HepG2 (cell line): ENCODE measurements at regions not wholly inside any gene's neighbourhood (a gene's known extent, or its start where the extent isn't known, plus 50 kb on each side); places are given as distances from the start of the nearest gene placed in this dataset.

Experiments used
- ATAC-seq: fragments of 200-7000 bp; cut with Tn5 transposase; 3 replicates; pipeline ENCODE4 v1.9.1; 2020; ENCODE audit warnings: mild to moderate bottlenecking, moderate library complexity
- BruUV-seq: library from RNA; stranded (reverse); fragments of 400-500 nt; replicated peaks from 2 replicates; lab custom pipeline; 2021; lab: Mats Ljungman, UMichigan
- CTCF ChIA-PET: fragments of 300-600 bp; formaldehyde crosslinking; extraction: SDS; loops from one replicate; lab custom pipeline; 2021; ENCODE audit warnings: low total read pairs, inconsistent platforms, low intra/inter-chr PET ratio; lab: Yijun Ruan, JAX
- POLR2A ChIA-PET: fragments of 350-600 bp; sonication (Branson Sonifier 250); formaldehyde crosslinking; loops from one replicate; lab custom pipeline; 2020; ENCODE audit warnings: antibody characterized with exemption, inconsistent platforms; lab: Yijun Ruan, JAX
- DNase-seq: peaks from one replicate; pipeline ENCODE4 v3.0.0-alpha.2; 2015; ENCODE audit warnings: low spot score
- FAIRE-seq: peaks from 3 replicates; lab custom pipeline; 2011; peaks lifted over from hg19 to GRCh38; lab: Jason Lieb, UNC
- H2AFZ ChIP-seq: one replicate; pipeline ENCODE4 v1.6.1; 2011; ENCODE audit warnings: low read length, inconsistent platforms
- H3K27ac ChIP-seq: fragments of 300-600 bp; 3 replicates; pipeline ENCODE4 v1.8.0; 2011; ENCODE audit warnings: mixed run types, mild to moderate bottlenecking, mixed read lengths, low read length, inconsistent platforms; ENCODE audit not compliant: insufficient read depth; ENCODE audit errors: extremely low read length
- H3K27me3 ChIP-seq, 2 experiments: fragments of 200-600 bp in 1 of 2; 2 replicates in 1 of 2; 3 replicates in 1 of 2; pipeline versions ENCODE4 v1.6.0 to v1.8.0; 2011; ENCODE audit warnings: low read length in 2 of 2, mild to moderate bottlenecking in 2 of 2, moderate library complexity in 2 of 2, inconsistent platforms in 1 of 2; ENCODE audit not compliant: insufficient read depth in 2 of 2, control insufficient read depth in 1 of 2
- H3K36me3 ChIP-seq, 2 experiments: fragments of 200-600 bp in 1 of 2; replicated peaks in 1 of 2; 2 replicates in 1 of 2; 3 replicates in 1 of 2; pipeline versions ENCODE4 v1.5.1 to v1.8.0; 2011; ENCODE audit warnings: low read length in 2 of 2, inconsistent platforms in 1 of 2; ENCODE audit not compliant: insufficient read depth in 2 of 2, control insufficient read depth in 1 of 2
- H3K4me1 ChIP-seq: 2 replicates; pipeline ENCODE4 v1.5.1; 2012; ENCODE audit warnings: low read length, inconsistent platforms; ENCODE audit not compliant: insufficient read depth
- H3K4me2 ChIP-seq: 2 replicates; pipeline ENCODE4 v1.6.0; 2011; ENCODE audit warnings: low read depth, low read length, inconsistent platforms
- H3K4me3 ChIP-seq, 3 experiments: fragments of 200-600 bp in 1 of 3; sonication (generic), shearing (Covaris generic) in 1 of 3; replicated peaks in 1 of 3; 2 replicates each; pipeline ENCODE4 v1.5.1; 2011 to 2016; ENCODE audit warnings: low read length in 3 of 3, inconsistent platforms in 2 of 3, low read depth in 2 of 3, mild to moderate bottlenecking in 2 of 3, control low read depth in 1 of 3, mixed read lengths in 1 of 3; ENCODE audit not compliant: insufficient read depth in 1 of 3
- H3K79me2 ChIP-seq: one replicate; pipeline ENCODE4 v1.6.1; 2011; ENCODE audit warnings: low read length, inconsistent platforms; ENCODE audit not compliant: insufficient read depth
- H3K9ac ChIP-seq: 2 replicates; pipeline ENCODE4 v1.6.0; 2011; ENCODE audit warnings: mild to moderate bottlenecking, low read depth, low read length, inconsistent platforms; ENCODE audit not compliant: insufficient read depth
- H3K9me3 ChIP-seq: 2 replicates; pipeline ENCODE4 v1.5.1; 2012; ENCODE audit warnings: mild to moderate bottlenecking, low read length
- H4K20me1 ChIP-seq: 2 replicates; pipeline ENCODE4 v1.6.0; 2011; ENCODE audit warnings: inconsistent platforms, mild to moderate bottlenecking, low read length, moderate library complexity; ENCODE audit not compliant: insufficient read depth
- CTCF ChIP-seq: sonication (generic); formaldehyde crosslinking; IDR thresholded peaks from 2 replicates; pipeline ENCODE4 v1.5.0; 2020; ENCODE audit warnings: mild to moderate bottlenecking, missing genetic modification reagents, moderate library complexity
- GATAD2A ChIP-seq: IDR thresholded peaks from 2 replicates; pipeline ENCODE4 v1.6.1; 2016
- KLF9 ChIP-seq: IDR thresholded peaks from 2 replicates; pipeline ENCODE4 v1.6.1; 2016; ENCODE audit warnings: low read depth
- NR2F6 ChIP-seq, 2 experiments: IDR thresholded peaks; 2 replicates each; pipeline ENCODE4 v1.6.1; 2016; ENCODE audit warnings: antibody characterized with exemption in 1 of 2, mild to moderate bottlenecking in 1 of 2
- SMAD1 ChIP-seq: sonication (generic); formaldehyde crosslinking; IDR thresholded peaks from 2 replicates; pipeline ENCODE4 v1.4.0; 2020; ENCODE audit warnings: missing genetic modification reagents, low read depth, mild to moderate bottlenecking, borderline replicate concordance
- STAG1 ChIP-seq: sonication (generic); formaldehyde crosslinking; IDR thresholded peaks from 2 replicates; pipeline ENCODE4 v1.4.0; 2020; ENCODE audit warnings: missing genetic modification reagents
- ZFP91 ChIP-seq: sonication (generic); formaldehyde crosslinking; IDR thresholded peaks from 2 replicates; pipeline ENCODE4 v1.9.0; 2022; ENCODE audit warnings: missing genetic modification reagents, mild to moderate bottlenecking, borderline replicate concordance
- ZSCAN25 ChIP-seq: sonication (generic); formaldehyde crosslinking; IDR thresholded peaks from 2 replicates; pipeline ENCODE4 v1.8.0; 2022; ENCODE audit warnings: mild to moderate bottlenecking, missing genetic modification reagents
- WGBS: methylation state at CpG from one replicate; pipeline ENCODE4 v1.1.6; 2017; ENCODE audit warnings: low lambda C conversion rate; 5-methylcytosine and 5-hydroxymethylcytosine counted together
- in situ Hi-C: cut with HindIII; loops from 2 replicates; pipeline ENCODE4 v1.10.0; 2017; ENCODE audit warnings: low pct_unique_long_range_greater_than_20kb; ENCODE audit not compliant: extremely low pct_ligation_motif_present
- intact Hi-C: fragments of 100-400 bp; cut with micrococcal nuclease; formaldehyde crosslinking; loops from one replicate; pipeline ENCODE4 v1.10.0; 2022; ENCODE audit not compliant: unreplicated experiment

- no peaks in the 10 kb centered on the region for H3K4me1 ChIP-seq
- in situ Hi-C loops (no loop called here), intact Hi-C loops (no loop called here)
- POLR2A ChIA-PET, result no interaction called here
- H2AFZ ChIP-seq, result no peak overlapping the region
- DNase-seq (peak; percentile 4), FAIRE-seq (peak; percentile 66), ATAC-seq (peak; percentile 70; the same call in 2 of the 3 replicates)
- H3K36me3 ChIP-seq, result no peaks in the 10 kb centered on the region
- H3K79me2 ChIP-seq, result no peaks in the 10 kb centered on the region
- peak; percentile 67 for TF ChIP-seq STAG1 (CRISPR knock-in tag)
- TF ChIP-seq ZFP91 (CRISPR knock-in tag), result no peak
- no peak for TF ChIP-seq ZSCAN25 (CRISPR knock-in tag)
- TF ChIP-seq NR2F6 (IDR thresholded peaks at IDR 0.05), result no peak
- TF ChIP-seq NR2F6 (CRISPR knock-in tag; IDR thresholded peaks at IDR 0.05), result no peak
- no peak for TF ChIP-seq SMAD1
- no peak for TF ChIP-seq GATAD2A (CRISPR knock-in tag)
- TF ChIP-seq KLF9 (CRISPR knock-in tag), result no peak
- peak; percentile 63 for TF ChIP-seq CTCF (CRISPR knock-in tag)
- H3K9ac ChIP-seq, result no peak overlapping the region
- 0% methylated on average over 2 of the region's 8 CpGs for WGBS
- no peaks in the 10 kb centered on the region for H3K9me3 ChIP-seq
- H3K27me3 ChIP-seq, result no peaks in the 10 kb centered on the region
- BruUV-seq, result no TSS peak
- CTCF ChIA-PET, result no interaction called here
- no peak overlapping the region for H3K27ac ChIP-seq
- H3K4me3 ChIP-seq, result no peak overlapping the region
- no peaks in the 10 kb centered on the region for H4K20me1 ChIP-seq
- no peak overlapping the region for H3K4me2 ChIP-seq
Measured at GRCh38 chrX:43467608-43468234, 188.4 kb upstream of the MAOA start.
